SIG-M5 treated with dmso at 0.1 percent for 504 hours (cell line): ENCODE measurements at regions not wholly inside any gene's neighbourhood (a gene's known extent, or its start where the extent isn't known, plus 50 kb on each side); places are given as distances from the start of the nearest gene placed in this dataset.

ENCODE experiments used
- DNase-seq: peaks from one replicate; lab custom pipeline; 2025; ENCODE audit not compliant: unreplicated experiment; lab: John Stamatoyannopoulos, UW

DNA sequence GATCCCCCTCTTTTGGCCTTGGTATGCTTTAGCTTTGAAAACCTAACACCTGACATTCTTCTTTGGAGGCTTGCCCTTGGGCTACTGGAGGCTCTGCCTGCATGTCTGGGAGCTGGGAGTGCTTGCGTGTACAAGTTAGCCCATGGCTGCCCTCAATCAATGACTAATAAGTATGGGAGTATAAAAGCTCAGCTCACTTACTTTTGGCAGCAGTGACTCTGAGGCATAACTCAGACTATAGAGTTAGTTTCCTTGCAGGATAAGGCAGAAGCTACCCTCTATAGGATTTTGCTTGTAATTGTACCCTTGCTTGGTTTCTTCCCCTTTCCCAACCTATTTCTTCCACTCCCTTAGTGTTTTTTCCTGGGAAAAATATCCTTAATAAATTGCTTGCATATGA is 247.9 kb downstream of the PPP1R2C start:
- no peak for DNase-seq

GRCh38 chrX:42524379-42524778 is 253.6 kb downstream of the PPP1R2C start:
- no peak for DNase-seq

DNA sequence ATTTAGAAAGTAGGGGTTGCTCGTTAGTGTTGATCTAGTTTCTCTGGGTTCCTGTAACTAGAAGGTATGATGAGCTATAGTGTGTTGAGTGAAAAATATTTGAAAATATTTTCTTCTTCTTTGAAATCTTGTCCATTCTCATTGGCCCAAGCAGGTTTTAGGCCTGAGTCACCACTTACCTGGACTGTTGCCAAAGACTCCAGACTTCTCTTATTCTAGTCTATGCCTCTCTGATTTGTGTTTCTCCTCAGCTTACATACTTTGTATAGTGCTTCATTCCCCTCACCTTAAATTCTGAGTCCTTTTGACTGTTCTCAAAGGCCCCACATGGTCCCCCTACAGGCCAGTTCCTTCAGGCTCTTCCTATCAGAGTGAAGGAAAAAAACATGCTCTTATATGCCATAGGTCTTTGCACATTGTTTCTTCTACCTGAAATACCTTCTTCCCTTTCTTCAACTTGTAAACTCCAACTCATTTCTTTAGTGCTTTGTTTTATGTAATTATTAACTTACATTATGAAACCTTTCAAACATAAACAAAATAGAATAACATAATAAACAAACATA is 258.2 kb downstream of the PPP1R2C start:
- DNase-seq: no peak

DNA sequence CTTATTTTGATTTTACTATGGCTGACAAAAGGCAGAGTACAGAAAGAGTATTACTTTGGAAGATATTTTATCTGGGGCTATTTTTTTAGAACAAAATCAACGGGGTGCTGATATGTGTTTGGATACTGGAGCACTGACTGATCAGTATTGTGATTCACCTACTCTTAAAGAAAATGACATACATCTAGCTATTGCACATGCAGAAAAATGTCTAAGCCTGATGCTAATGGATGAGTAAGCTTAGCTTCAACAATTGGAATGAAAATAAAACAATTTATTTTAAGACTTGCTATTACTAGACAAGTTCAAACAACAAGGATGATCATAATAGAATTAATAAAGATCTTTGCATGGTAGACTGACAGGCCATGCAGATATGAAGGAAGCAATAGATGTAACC is 262.0 kb downstream of the PPP1R2C start:
- DNase-seq: no peak

- DNase-seq: no peak
Measured at GRCh38 chrX:42505016-42505415, 272.9 kb downstream of the PPP1R2C start.

- no peak for DNase-seq
Measured at GRCh38 chrX:42499620-42500019, 278.3 kb downstream of the PPP1R2C start.

- DNase-seq: no peak
Measured at GRCh38 chrX:42497356-42497755, 280.6 kb downstream of the PPP1R2C start.

- DNase-seq: no peak
Measured at GRCh38 chrX:42496239-42496638, 281.7 kb downstream of the PPP1R2C start.

- DNase-seq: no peak
Measured at GRCh38 chrX:42495139-42495538, 282.8 kb downstream of the PPP1R2C start.

- no peak for DNase-seq
Measured at GRCh38 chrX:42491137-42491907, 286.6 kb downstream of the PPP1R2C start.

DNA sequence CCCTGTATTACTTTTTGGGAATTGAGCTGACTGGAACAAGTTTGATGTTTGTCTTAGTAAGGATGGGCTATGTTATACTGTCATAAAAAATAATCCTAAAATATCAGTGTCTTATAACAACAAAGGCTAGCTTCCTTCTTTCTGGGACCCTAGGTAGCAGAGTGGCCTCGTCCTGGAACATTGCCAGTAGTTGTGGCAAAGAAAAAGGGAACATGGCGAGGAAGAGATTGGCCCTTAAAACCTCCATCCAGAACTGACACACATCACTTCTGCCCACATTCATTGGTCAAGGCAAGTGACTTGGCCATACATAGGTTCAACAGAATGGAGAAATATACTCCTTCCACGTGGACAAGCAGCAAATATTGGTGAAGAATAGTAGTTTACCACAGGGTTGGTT is 287.9 kb downstream of the PPP1R2C start:
- DNase-seq: no peak

- DNase-seq: no peak
Measured at GRCh38 chrX:42485601-42486000, 292.4 kb downstream of the PPP1R2C start.

DNA sequence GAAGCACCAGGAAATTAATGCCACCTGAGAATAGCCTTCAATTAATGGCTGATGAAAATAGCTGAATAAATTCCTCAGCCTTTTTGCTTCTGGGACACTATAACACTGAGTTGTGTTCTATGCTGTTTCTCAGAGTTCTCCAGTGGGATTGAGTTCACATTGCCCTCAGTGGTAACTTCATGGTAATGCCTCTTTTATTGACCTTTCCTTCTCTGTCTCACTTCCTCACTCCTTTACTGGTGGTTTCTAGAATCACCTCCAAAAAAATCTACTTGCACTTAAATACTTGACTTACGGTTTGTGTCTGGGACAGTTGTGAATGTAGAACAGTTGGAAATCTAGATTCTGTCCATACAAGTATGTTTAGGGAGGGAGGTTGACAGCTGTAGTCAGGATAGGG is 293.7 kb downstream of the PPP1R2C start:
- DNase-seq: no peak

GRCh38 chrX:42477396-42477795 is 300.6 kb downstream of the PPP1R2C start:
- no peak for DNase-seq

- no peak for DNase-seq
Measured at GRCh38 chrX:42472727-42473126, 305.2 kb downstream of the PPP1R2C start.

DNA sequence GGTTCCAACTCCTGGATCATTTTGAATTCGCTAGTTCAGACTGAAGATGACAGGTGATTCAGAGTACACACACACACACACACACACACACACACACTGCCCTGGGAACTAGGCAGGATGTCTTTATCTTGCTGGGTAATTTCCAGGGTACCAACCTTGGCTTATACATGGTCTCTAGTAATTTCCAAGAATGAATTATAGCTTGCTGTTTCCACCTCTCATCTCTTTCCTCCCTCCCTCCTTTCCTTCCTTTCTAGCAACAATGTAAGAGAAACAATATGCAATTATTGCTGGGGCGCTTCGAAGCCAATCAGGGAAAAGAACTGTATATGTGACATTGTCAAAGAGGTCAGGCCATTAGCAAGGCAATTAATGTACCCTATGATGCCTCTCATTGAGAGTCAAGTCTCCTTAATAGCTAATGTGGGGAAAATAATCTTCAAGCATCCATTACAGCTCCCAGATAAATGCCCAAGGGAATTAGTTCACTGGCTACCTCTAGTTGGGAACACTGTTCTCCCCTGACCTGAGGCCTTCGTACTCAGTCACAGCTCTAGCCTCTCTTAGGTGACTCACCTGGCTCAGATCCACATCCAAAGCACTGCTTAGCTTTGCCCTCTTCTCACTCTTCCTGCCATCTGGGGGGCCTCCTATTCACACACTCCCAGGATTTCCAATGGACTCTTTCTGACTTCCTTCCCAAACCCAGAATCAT is 311.5 kb downstream of the PPP1R2C start:
- no peak for DNase-seq

DNA sequence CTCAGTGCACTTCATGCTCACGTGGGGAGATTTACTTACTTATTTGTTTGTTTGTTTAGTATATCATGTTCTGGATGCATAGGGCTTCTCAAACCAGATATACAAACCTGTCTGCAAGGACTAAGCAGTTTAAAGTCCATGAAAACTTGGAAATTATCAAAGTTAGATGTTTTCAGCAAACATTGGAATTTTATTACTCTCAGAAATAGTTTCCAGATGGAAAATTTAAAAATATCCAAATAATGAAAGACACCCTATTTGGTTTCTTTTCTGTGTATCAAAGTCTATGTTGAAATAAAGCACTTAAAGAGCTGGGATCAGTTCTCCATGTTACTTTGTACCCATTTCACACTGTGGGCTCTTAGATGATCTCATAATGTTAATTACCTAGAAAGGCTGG is 312.1 kb downstream of the PPP1R2C start:
- no peak for DNase-seq

GRCh38 chrX:42463706-42464490 is 314.1 kb downstream of the PPP1R2C start:
- DNase-seq: no peak

GRCh38 chrX:42462917-42463316 is 315.0 kb downstream of the PPP1R2C start:
- no peak for DNase-seq

DNA sequence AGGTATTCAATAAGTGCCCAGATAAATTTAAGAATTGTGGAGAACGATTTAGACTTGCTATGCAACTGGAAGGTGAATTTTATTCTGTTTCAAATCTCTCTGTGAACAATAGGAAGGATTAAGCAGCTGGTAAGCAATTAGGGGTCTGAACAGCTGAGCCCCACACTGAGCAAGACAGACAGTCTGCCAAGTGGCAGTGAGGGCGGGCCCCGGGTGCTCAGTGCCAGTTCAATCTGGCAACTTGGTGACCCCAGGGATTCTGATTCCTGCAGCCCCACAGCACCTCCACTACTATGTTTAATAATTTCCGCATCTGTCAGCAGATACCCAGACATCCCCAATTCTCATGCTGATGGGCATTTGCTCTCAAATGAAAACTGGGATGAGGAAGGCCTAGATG is 317.3 kb downstream of the PPP1R2C start:
- no peak for DNase-seq

DNA sequence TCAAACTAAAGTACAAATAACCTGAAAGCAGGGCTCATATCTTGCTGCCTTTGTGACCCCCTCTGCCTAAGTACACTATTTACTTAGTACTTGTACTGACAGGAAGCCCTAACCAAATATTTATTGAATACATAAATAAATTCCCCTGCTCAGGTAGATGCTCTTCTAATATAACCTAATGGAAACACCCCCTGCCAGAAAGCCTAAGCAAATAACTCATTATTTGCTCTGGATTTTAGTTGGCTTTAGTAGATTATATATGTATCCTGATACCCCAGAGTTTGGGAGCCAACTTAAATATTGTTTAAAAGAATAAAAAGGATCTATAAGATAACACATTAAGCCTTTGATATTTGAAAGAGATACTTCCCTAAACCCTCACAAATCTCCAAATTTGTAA is 318.2 kb downstream of the PPP1R2C start:
- DNase-seq: no peak
